T-cell (primary cell): ENCODE measurements at regions not wholly inside any gene's neighbourhood (a gene's known extent, or its start where the extent isn't known, plus 50 kb on each side); places are given as distances from the start of the nearest gene placed in this dataset.

Experiments
- ATAC-seq, 4 experiments: fragments of 200-7000 bp in 3 of 4; fragments of 150-1000 bp in 1 of 4; cut with Tn5 transposase; replicated peaks in 1 of 4; 1 replicate in 3 of 4; 2 replicates in 1 of 4; pipeline ENCODE4 v1.10.0; 2021; ENCODE audit warnings: moderate library complexity in 3 of 4, mild to moderate bottlenecking in 2 of 4, moderate number of reproducible peaks in 1 of 4
- CTCF ChIA-PET, 2 donors: fragments of 300-600 bp; sonication (Branson Sonifier 250); formaldehyde crosslinking; loops; one replicate each; lab custom pipeline; 2022; ENCODE audit warnings: antibody characterized with exemption in 2 of 2; lab: Charles Lee
- POLR2A ChIA-PET, 2 donors: fragments of 300-600 bp; sonication (Branson Sonifier 250); formaldehyde crosslinking; loops; one replicate each; lab custom pipeline; 2022; ENCODE audit warnings: antibody characterized with exemption in 2 of 2; lab: Charles Lee
- DNase-seq, 35 experiments: peaks; one replicate each; pipeline versions ENCODE4 v3.0.0 to v3.0.0-alpha.2; 2013 to 2023
- H3K27ac ChIP-seq: one replicate; pipeline ENCODE4 v1.5.1; 2013; ENCODE audit warnings: low read length
- H3K27me3 ChIP-seq, 2 experiments: replicated peaks in 1 of 2; 1 replicate in 1 of 2; 2 replicates in 1 of 2; pipeline versions ENCODE4 v1.6.1 to v1.7.0; 2013; ENCODE audit warnings: low read length in 1 of 2, mixed read lengths in 1 of 2; ENCODE audit not compliant: control insufficient read depth in 2 of 2, insufficient read depth in 2 of 2; ENCODE audit errors: extremely low read depth in 1 of 2
- H3K36me3 ChIP-seq, 2 donors: 1 replicate in 1 of 2; 2 replicates in 1 of 2; pipeline versions ENCODE4 v1.6.1 to v1.7.0; 2013; ENCODE audit warnings: low read length in 1 of 2; ENCODE audit not compliant: control insufficient read depth in 2 of 2, insufficient read depth in 1 of 2; ENCODE audit errors: extremely low read depth in 1 of 2
- H3K4me1 ChIP-seq, 2 experiments: 1 replicate in 1 of 2; 2 replicates in 1 of 2; pipeline versions ENCODE4 v1.6.1 to v1.7.0; 2013; ENCODE audit warnings: low read length in 2 of 2, mixed read lengths in 1 of 2; ENCODE audit not compliant: insufficient read depth in 2 of 2, control insufficient read depth in 1 of 2; ENCODE audit errors: extremely low read depth in 1 of 2
- H3K4me3 ChIP-seq, 2 donors: 1 replicate in 1 of 2; 2 replicates in 1 of 2; pipeline versions ENCODE4 v1.5.1 to v1.7.0; 2013; ENCODE audit warnings: mild to moderate bottlenecking in 2 of 2, low read length in 1 of 2, moderate library complexity in 1 of 2; ENCODE audit not compliant: control insufficient read depth in 1 of 2; ENCODE audit errors: extremely low read depth in 1 of 2
- H3K9me3 ChIP-seq: 2 replicates; pipeline ENCODE4 v1.7.0; 2013
- H3K27ac Mint-ChIP-seq, 2 donors: one replicate each; pipeline ENCODE4 v1.8.0; 2020 to 2021; ENCODE audit warnings: mild to moderate bottlenecking in 2 of 2, mixed read lengths in 2 of 2
- H3K27me3 Mint-ChIP-seq, 2 donors: one replicate each; pipeline ENCODE4 v1.8.0; 2021 to 2022; ENCODE audit warnings: mixed read lengths in 2 of 2
- H3K36me3 Mint-ChIP-seq: one replicate; pipeline ENCODE4 v1.8.0; 2021; ENCODE audit warnings: mixed read lengths
- H3K4me1 Mint-ChIP-seq, 3 donors: one replicate each; pipeline ENCODE4 v1.8.0; 2020 to 2022; ENCODE audit warnings: mixed read lengths in 3 of 3, mild to moderate bottlenecking in 1 of 3
- H3K4me3 Mint-ChIP-seq, 3 donors: one replicate each; pipeline ENCODE4 v1.8.0; 2020 to 2022; ENCODE audit warnings: mild to moderate bottlenecking in 3 of 3, mixed read lengths in 3 of 3, moderate library complexity in 3 of 3
- H3K9me3 Mint-ChIP-seq, 3 donors: one replicate each; pipeline ENCODE4 v1.8.0; 2020 to 2022; ENCODE audit warnings: mixed read lengths in 3 of 3
- WGBS: methylation state at CpG from one replicate; pipeline ENCODE4 v1.1.5; 2013; ENCODE audit warnings: missing lambda C conversion rate; ENCODE audit not compliant: insufficient coverage; 5-methylcytosine and 5-hydroxymethylcytosine counted together

- no peaks in the 10 kb centered on the region for H3K4me1 Mint-ChIP-seq
- Histone ChIP-seq H3K27me3 (no peaks in the 10 kb centered on the region), H3K27ac (no peak overlapping the region), H3K9me3 (no peaks in the 10 kb centered on the region), H3K4me1 (no peaks in the 10 kb centered on the region), H3K36me3 (no peaks in the 10 kb centered on the region), H3K4me3 (no peak overlapping the region)
- ATAC-seq (no peak), DNase-seq (no peak)
- no peaks in the 10 kb centered on the region for H3K36me3 Mint-ChIP-seq
- H3K27ac Mint-ChIP-seq, result no peak overlapping the region
- H3K9me3 Mint-ChIP-seq, result no peaks in the 10 kb centered on the region
- no peak overlapping the region for H3K4me3 Mint-ChIP-seq
- peaks cover 0 to 3% of the 10 kb centered on the region in 2 donors for H3K27me3 Mint-ChIP-seq
- no CpG with 5 or more reads among the region's 2 CpGs for WGBS
- ChIA-PET POLR2A (no interaction called here), CTCF (interaction anchor here in 1 of 2 donors (0.6 kb wide), 1 partner anchor 717 kb away, joined by 3 read pairs; no protein-coding TSS in a partner anchor)
Observed at GRCh38 chrX:66892004-66892403, 253.1 kb upstream of the EDA2R start.

GRCh38 chrX:66889418-66889817, 250.5 kb upstream of the EDA2R start:
- no peaks in the 10 kb centered on the region for H3K9me3 Mint-ChIP-seq
- H3K4me1 Mint-ChIP-seq, result no peaks in the 10 kb centered on the region
- Histone ChIP-seq H3K4me3 (no peak overlapping the region), H3K27me3 (no peaks in the 10 kb centered on the region), H3K27ac (no peak overlapping the region), H3K4me1 (no peaks in the 10 kb centered on the region), H3K36me3 (no peaks in the 10 kb centered on the region), H3K9me3 (no peaks in the 10 kb centered on the region)
- H3K27me3 Mint-ChIP-seq, result peaks cover 0 to 7% of the 10 kb centered on the region in 2 donors
- ChIA-PET POLR2A (no interaction called here), CTCF (no interaction called here)
- no peak overlapping the region for H3K4me3 Mint-ChIP-seq
- WGBS, result no CpG with 5 or more reads among the region's 2 CpGs
- no peak for DNase-seq
- no peaks in the 10 kb centered on the region for H3K36me3 Mint-ChIP-seq
- no peak overlapping the region for H3K27ac Mint-ChIP-seq
- no peak for ATAC-seq

GRCh38 chrX:66882101-66882500, 243.2 kb upstream of the EDA2R start:
- H3K27me3 Mint-ChIP-seq, result peaks cover 0 to 9% of the 10 kb centered on the region in 2 donors
- H3K9me3 Mint-ChIP-seq, result no peaks in the 10 kb centered on the region

GRCh38 chrX:66876776-66877175, 237.9 kb upstream of the EDA2R start:
- peaks cover 0 to 9% of the 10 kb centered on the region in 2 donors for H3K27me3 Mint-ChIP-seq
- DNase-seq (no peak), ATAC-seq (no peak)
- Histone ChIP-seq H3K27ac (no peak overlapping the region), H3K4me1 (no peaks in the 10 kb centered on the region), H3K36me3 (no peaks in the 10 kb centered on the region), H3K4me3 (no peak overlapping the region), H3K9me3 (no peaks in the 10 kb centered on the region), H3K27me3 (no peaks in the 10 kb centered on the region)
- no peaks in the 10 kb centered on the region for H3K36me3 Mint-ChIP-seq
- peaks cover 0 to 2% (median 0%) of the 10 kb centered on the region in 3 donors for H3K9me3 Mint-ChIP-seq
- no peak overlapping the region for H3K27ac Mint-ChIP-seq
- H3K4me1 Mint-ChIP-seq, result no peaks in the 10 kb centered on the region
- POLR2A ChIA-PET, result no interaction called here
- H3K4me3 Mint-ChIP-seq, result no peak overlapping the region
- CTCF ChIA-PET, result no interaction called here
- 14% methylated on average over 1 of the region's 2 CpGs for WGBS

More at GRCh38 chrX:66882101-66882500, 243.2 kb upstream of the EDA2R start:
- Mint-ChIP-seq H3K27ac (no peak overlapping the region), H3K36me3 (no peaks in the 10 kb centered on the region), H3K4me3 (no peak overlapping the region), H3K4me1 (no peaks in the 10 kb centered on the region)
- no peak for ATAC-seq
- CTCF ChIA-PET, result no interaction called here
- no peaks in the 10 kb centered on the region for H3K4me1 ChIP-seq
- H3K27ac ChIP-seq, result no peak overlapping the region
- no peak for DNase-seq
- no peaks in the 10 kb centered on the region for H3K36me3 ChIP-seq
- no peaks in the 10 kb centered on the region for H3K9me3 ChIP-seq
- POLR2A ChIA-PET, result no interaction called here
- no peak overlapping the region for H3K4me3 ChIP-seq
- 20% methylated on average over 1 of the region's 2 CpGs for WGBS
- H3K27me3 ChIP-seq, result no peaks in the 10 kb centered on the region

- no peak overlapping the region for H3K27ac ChIP-seq
- H3K4me3 ChIP-seq, result no peak overlapping the region
- no peaks in the 10 kb centered on the region for H3K9me3 ChIP-seq
- Mint-ChIP-seq H3K9me3 (peaks cover 0 to 2% (median 0%) of the 10 kb centered on the region in 3 donors), H3K4me3 (no peak overlapping the region), H3K36me3 (no peaks in the 10 kb centered on the region), H3K27me3 (peaks cover 0 to 4% of the 10 kb centered on the region in 2 donors), H3K27ac (no peak overlapping the region), H3K4me1 (no peaks in the 10 kb centered on the region)
- ChIA-PET POLR2A (no interaction called here), CTCF (no interaction called here)
- no peaks in the 10 kb centered on the region for H3K36me3 ChIP-seq
- H3K4me1 ChIP-seq, result no peaks in the 10 kb centered on the region
- DNase-seq, result no peak
- H3K27me3 ChIP-seq, result no peaks in the 10 kb centered on the region
- ATAC-seq, result no peak
Observed at GRCh38 chrX:66872771-66873170, 233.9 kb upstream of the EDA2R start.

GRCh38 chrX:66863721-66864120, 224.8 kb upstream of the EDA2R start:
- Histone ChIP-seq H3K27ac (no peak overlapping the region), H3K4me1 (no peaks in the 10 kb centered on the region), H3K27me3 (no peaks in the 10 kb centered on the region), H3K36me3 (no peaks in the 10 kb centered on the region), H3K9me3 (peaks cover 2% of the 10 kb centered on the region), H3K4me3 (no peak overlapping the region)
- Mint-ChIP-seq H3K4me1 (no peaks in the 10 kb centered on the region), H3K36me3 (no peaks in the 10 kb centered on the region), H3K9me3 (peaks cover 0 to 12% (median 10%) of the 10 kb centered on the region in 3 donors), H3K27ac (no peak overlapping the region), H3K4me3 (no peak overlapping the region), H3K27me3 (peaks cover 0 to 13% of the 10 kb centered on the region in 2 donors)
- POLR2A ChIA-PET, result no interaction called here
- no CpG with 5 or more reads among the region's 2 CpGs for WGBS
- ATAC-seq, result no peak
- CTCF ChIA-PET, result no interaction called here
- DNase-seq, result no peak

GRCh38 chrX:66833426-66833825, 194.5 kb upstream of the EDA2R start:
- ChIA-PET POLR2A (no interaction called here), CTCF (no interaction called here)
- peaks cover 0 to 31% of the 10 kb centered on the region in 2 donors for H3K27me3 Mint-ChIP-seq
- no peaks in the 10 kb centered on the region for H3K36me3 Mint-ChIP-seq
- H3K4me1 Mint-ChIP-seq, result no peaks in the 10 kb centered on the region
- WGBS, result no CpG with 5 or more reads among the region's 1 CpG
- H3K27ac Mint-ChIP-seq, result no peak overlapping the region
- DNase-seq, result no peak
- Histone ChIP-seq H3K4me1 (no peaks in the 10 kb centered on the region), H3K36me3 (no peaks in the 10 kb centered on the region), H3K4me3 (no peak overlapping the region), H3K27me3 (no peaks in the 10 kb centered on the region), H3K27ac (no peak overlapping the region), H3K9me3 (no peaks in the 10 kb centered on the region)
- no peak for ATAC-seq
- peaks cover 0 to 18% (median 0%) of the 10 kb centered on the region in 3 donors for H3K9me3 Mint-ChIP-seq
- no peak overlapping the region for H3K4me3 Mint-ChIP-seq
